Adrenal gland (tissue), 5 donors: ENCODE measurements at regions not wholly inside any gene's neighbourhood (a gene's known extent, or its start where the extent isn't known, plus 50 kb on each side); places are given as distances from the start of the nearest gene placed in this dataset.

ENCODE experiments used
- POLR2A ChIP-seq, 2 donors: fragments of 450-650 bp; IDR thresholded peaks; one replicate each; pipeline ENCODE4 v1.6.1; 2017; ENCODE audit warnings: antibody characterized with exemption in 2 of 2, mild to moderate bottlenecking in 2 of 2, moderate library complexity in 1 of 2
- TF ChIP-seq, protein P1 (sequence below), 6 experiments: fragments of 450-650 bp in 4 of 6; fragments of 200-600 bp in 2 of 6; sonication (generic) in 1 of 6; IDR thresholded peaks; 1 replicate in 5 of 6; 2 replicates in 1 of 6; pipeline versions ENCODE4 v1.5.1 to v1.8.0; 2016 to 2021; ENCODE audit warnings: antibody characterized with exemption in 6 of 6, mild to moderate bottlenecking in 2 of 6, moderate library complexity in 1 of 6
- donor health status: DM: no; HTN: no; CAD: no.

DNA sequence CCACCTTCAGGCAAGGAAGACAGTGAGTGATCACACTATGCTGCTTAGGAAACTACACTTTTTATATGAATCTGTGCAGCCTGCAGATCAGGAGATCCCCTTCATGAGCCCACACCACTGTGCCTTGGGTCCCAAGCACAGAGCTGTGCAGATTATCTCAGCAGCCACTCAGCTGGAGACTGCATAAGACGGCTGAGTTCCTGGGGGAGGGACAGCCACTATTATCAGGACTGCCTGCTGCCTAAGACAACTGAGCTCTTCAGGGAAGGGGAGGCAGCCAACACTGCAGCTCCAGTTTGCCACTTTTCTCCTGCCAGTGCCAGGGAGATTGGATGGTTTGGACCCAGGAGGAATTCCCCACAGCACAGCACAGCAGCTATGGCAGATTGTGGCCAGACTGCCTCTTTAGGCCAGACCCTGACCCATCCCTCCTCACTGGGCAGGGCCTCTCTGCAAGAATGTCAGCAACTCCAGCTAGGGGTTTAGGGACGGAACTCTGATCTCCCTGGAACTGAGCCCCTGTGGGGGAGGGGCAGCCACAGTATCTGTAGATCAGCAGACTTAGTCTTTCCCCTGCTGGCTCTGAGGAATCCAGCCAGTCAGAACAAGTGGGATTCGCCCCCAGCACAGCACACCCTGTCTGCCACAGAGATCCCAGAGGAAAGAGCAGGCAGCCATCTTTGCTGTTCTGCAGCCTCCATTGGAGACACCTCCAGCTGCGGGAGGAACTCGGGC lies 141.3 kb downstream of the KLHL28 start:
- TF ChIP-seq, protein P1, sequence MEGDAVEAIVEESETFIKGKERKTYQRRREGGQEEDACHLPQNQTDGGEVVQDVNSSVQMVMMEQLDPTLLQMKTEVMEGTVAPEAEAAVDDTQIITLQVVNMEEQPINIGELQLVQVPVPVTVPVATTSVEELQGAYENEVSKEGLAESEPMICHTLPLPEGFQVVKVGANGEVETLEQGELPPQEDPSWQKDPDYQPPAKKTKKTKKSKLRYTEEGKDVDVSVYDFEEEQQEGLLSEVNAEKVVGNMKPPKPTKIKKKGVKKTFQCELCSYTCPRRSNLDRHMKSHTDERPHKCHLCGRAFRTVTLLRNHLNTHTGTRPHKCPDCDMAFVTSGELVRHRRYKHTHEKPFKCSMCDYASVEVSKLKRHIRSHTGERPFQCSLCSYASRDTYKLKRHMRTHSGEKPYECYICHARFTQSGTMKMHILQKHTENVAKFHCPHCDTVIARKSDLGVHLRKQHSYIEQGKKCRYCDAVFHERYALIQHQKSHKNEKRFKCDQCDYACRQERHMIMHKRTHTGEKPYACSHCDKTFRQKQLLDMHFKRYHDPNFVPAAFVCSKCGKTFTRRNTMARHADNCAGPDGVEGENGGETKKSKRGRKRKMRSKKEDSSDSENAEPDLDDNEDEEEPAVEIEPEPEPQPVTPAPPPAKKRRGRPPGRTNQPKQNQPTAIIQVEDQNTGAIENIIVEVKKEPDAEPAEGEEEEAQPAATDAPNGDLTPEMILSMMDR (IDR thresholded peaks at IDR 0.05): no peak
- no peak for TF ChIP-seq POLR2A (IDR thresholded peaks at IDR 0.05)
